Parathyroid adenoma (tissue), 2 donors: ENCODE measurements at regions not wholly inside any gene's neighbourhood (a gene's known extent, or its start where the extent isn't known, plus 50 kb on each side); places are given as distances from the start of the nearest gene placed in this dataset.

Source experiments
- H2AFZ ChIP-seq: fragments of 300-600 bp; sonication (generic); one replicate; pipeline ENCODE4 v1.7.0; 2017; ENCODE audit warnings: antibody characterized with exemption, mild to moderate bottlenecking
- H3K27ac ChIP-seq: fragments of 300-600 bp; sonication (generic); one replicate; pipeline ENCODE4 v1.7.0; 2017
- H3K27me3 ChIP-seq: fragments of 300-600 bp; sonication (generic); one replicate; pipeline ENCODE4 v1.7.0; 2017; ENCODE audit warnings: low read length; ENCODE audit not compliant: control insufficient read depth, insufficient read depth
- H3K36me3 ChIP-seq: fragments of 300-600 bp; sonication (generic); one replicate; pipeline ENCODE4 v1.7.0; 2017; ENCODE audit warnings: low read length; ENCODE audit not compliant: control insufficient read depth, insufficient read depth
- H3K4me1 ChIP-seq: fragments of 300-600 bp; sonication (generic); one replicate; pipeline ENCODE4 v1.7.0; 2017; ENCODE audit warnings: control low read depth
- H3K4me2 ChIP-seq: fragments of 300-600 bp; sonication (generic); one replicate; pipeline ENCODE4 v1.7.0; 2017; ENCODE audit warnings: low read length
- H3K4me3 ChIP-seq: fragments of 300-600 bp; sonication (generic); one replicate; pipeline ENCODE4 v1.7.0; 2017; ENCODE audit warnings: low read depth, low read length
- H3K79me2 ChIP-seq: fragments of 300-600 bp; sonication (generic); one replicate; pipeline ENCODE4 v1.7.0; 2017; ENCODE audit warnings: control low read depth
- H3K9ac ChIP-seq: fragments of 300-600 bp; sonication (generic); one replicate; pipeline ENCODE4 v1.7.0; 2017; ENCODE audit warnings: mild to moderate bottlenecking
- H3K9me3 ChIP-seq: fragments of 300-600 bp; sonication (generic); one replicate; pipeline ENCODE4 v1.7.0; 2017; ENCODE audit warnings: low read length; ENCODE audit not compliant: control insufficient read depth
- CTCF ChIP-seq: fragments of 300-600 bp; sonication (generic); IDR thresholded peaks from one replicate; pipeline ENCODE4 v1.7.0; 2017; ENCODE audit warnings: antibody characterized with exemption, mild to moderate bottlenecking
- donor health status: primary hyperparathyroidism.

GRCh38 chr2:149648282-149649030, 60.9 kb upstream of the MMADHC start:
- Histone ChIP-seq H3K4me1 (no peaks in the 10 kb centered on the region), H3K4me2 (no peak overlapping the region), H3K27me3 (no peaks in the 10 kb centered on the region), H3K4me3 (no peak overlapping the region), H3K36me3 (peaks cover 3% of the 10 kb centered on the region), H3K27ac (no peak overlapping the region), H3K9me3 (no peaks in the 10 kb centered on the region), H3K79me2 (no peaks in the 10 kb centered on the region), H2AFZ (no peak overlapping the region), H3K9ac (no peak overlapping the region)
- TF ChIP-seq CTCF, result no peak

- H3K4me1 ChIP-seq, result no peaks in the 10 kb centered on the region
- H3K9ac ChIP-seq, result no peak overlapping the region
- no peaks in the 10 kb centered on the region for H3K9me3 ChIP-seq
- no peaks in the 10 kb centered on the region for H3K79me2 ChIP-seq
- no peaks in the 10 kb centered on the region for H3K27me3 ChIP-seq
- H3K4me2 ChIP-seq, result no peak overlapping the region
- H3K4me3 ChIP-seq, result no peak overlapping the region
- H2AFZ ChIP-seq, result no peak overlapping the region
- TF ChIP-seq CTCF, result no peak
- no peak overlapping the region for H3K27ac ChIP-seq
- H3K36me3 ChIP-seq, result peaks cover 3% of the 10 kb centered on the region
These were observed 57.8 kb upstream of the MMADHC start for GRCh38 chr2:149645391-149645790.
